ENCODE measurements at regions not wholly inside any gene's neighbourhood (a gene's known extent, or its start where the extent isn't known, plus 50 kb on each side); places are given as distances from the start of the nearest gene placed in this dataset.
"Not testable (repeated sequence)": the region's sequence is repeated elsewhere in the genome, so short reads cannot be mapped to it uniquely, and the experiment has no call there.

- no peak for TF ChIP-seq CTCF (IDR thresholded peaks at IDR 0.05; ENCODE audit: insufficient read depth, missing control alignments)
- FAIRE-seq (no peak), DNase-seq (ENCODE audit: insufficient read length, low spot score) (no peak)
Observed at GRCh38 chr11:71176812-71177211, 75.6 kb downstream of the SHANK2 start.

- FAIRE-seq (no peak), DNase-seq (ENCODE audit: insufficient read length, low spot score) (no peak)
- no peak for TF ChIP-seq CTCF (IDR thresholded peaks at IDR 0.05; ENCODE audit: insufficient read depth, missing control alignments)
Observed at GRCh38 chr11:71173709-71174108, 78.7 kb downstream of the SHANK2 start.

- DNase-seq (ENCODE audit: insufficient read length, low spot score) (no peak), FAIRE-seq (no peak)
- TF ChIP-seq CTCF (IDR thresholded peaks at IDR 0.05; ENCODE audit: insufficient read depth, missing control alignments): no peak
Observed at GRCh38 chr11:71172680-71173079, 79.7 kb downstream of the SHANK2 start.

- no peak for TF ChIP-seq CTCF (IDR thresholded peaks at IDR 0.05; ENCODE audit: insufficient read depth, missing control alignments)
- FAIRE-seq (no peak), DNase-seq (ENCODE audit: insufficient read length, low spot score) (no peak)
Observed at GRCh38 chr11:71171576-71171975, 80.8 kb downstream of the SHANK2 start.

- FAIRE-seq (no peak), DNase-seq (ENCODE audit: insufficient read length, low spot score) (no peak)
- TF ChIP-seq CTCF (IDR thresholded peaks at IDR 0.05; ENCODE audit: insufficient read depth, missing control alignments): no peak
Observed at GRCh38 chr11:71170624-71171423, 81.6 kb downstream of the SHANK2 start.

GRCh38 chr11:71169313-71169712 lies 83.1 kb downstream of the SHANK2 start:
- FAIRE-seq (no peak), DNase-seq (ENCODE audit: insufficient read length, low spot score) (no peak)
- TF ChIP-seq CTCF (IDR thresholded peaks at IDR 0.05; ENCODE audit: insufficient read depth, missing control alignments): no peak

GRCh38 chr11:71167814-71168213 lies 84.6 kb downstream of the SHANK2 start:
- not testable (repeated sequence) for DNase-seq (ENCODE audit: insufficient read length, low spot score); FAIRE-seq

Measured in D721Med (cell line).